SU-DHL-6 (cell line): ENCODE measurements at regions not wholly inside any gene's neighbourhood (a gene's known extent, or its start where the extent isn't known, plus 50 kb on each side); places are given as distances from the start of the nearest gene placed in this dataset.

Source experiments
- H2AFZ ChIP-seq: fragments of 200-600 bp; sonication (generic); 2 replicates; pipeline ENCODE4 v1.6.1; 2014; ENCODE audit warnings: low read depth, mild to moderate bottlenecking, moderate library complexity, mixed read lengths, antibody characterized with exemption, low read length; ENCODE audit not compliant: severe bottlenecking
- H3F3A ChIP-seq: fragments of 200-600 bp; shearing (Covaris generic); 2 replicates; pipeline ENCODE4 v1.6.0; 2016; ENCODE audit warnings: antibody characterized with exemption, mild to moderate bottlenecking; ENCODE audit not compliant: insufficient read depth
- H3K27ac ChIP-seq: fragments of 200-600 bp; sonication (generic); 2 replicates; pipeline ENCODE4 v1.5.1; 2016; ENCODE audit warnings: low read depth, mild to moderate bottlenecking, low read length, moderate library complexity, mixed read lengths
- H3K27me3 ChIP-seq: fragments of 200-600 bp; sonication (generic), shearing (Covaris generic); 2 replicates; pipeline ENCODE4 v1.6.0; 2014; ENCODE audit warnings: mild to moderate bottlenecking, low read length
- H3K36me3 ChIP-seq: fragments of 200-600 bp; sonication (generic); 2 replicates; pipeline ENCODE4 v1.6.1; 2014; ENCODE audit warnings: mild to moderate bottlenecking, low read length, mixed read lengths
- H3K4me2 ChIP-seq: fragments of 300-600, 200-600 bp; shearing (Covaris generic), sonication (generic); 2 replicates; pipeline ENCODE4 v1.6.0; 2014; ENCODE audit warnings: low read length, low read depth, mild to moderate bottlenecking; ENCODE audit not compliant: poor library complexity, severe bottlenecking
- H3K4me3 ChIP-seq: fragments of 200-600 bp; sonication (generic); 2 replicates; pipeline ENCODE4 v1.5.1; 2014; ENCODE audit warnings: antibody characterized with exemption, low read length, mild to moderate bottlenecking, mixed read lengths; ENCODE audit not compliant: insufficient read depth, poor library complexity, severe bottlenecking
- H3K79me2 ChIP-seq: fragments of 200-600 bp; sonication (generic); 2 replicates; pipeline ENCODE4 v1.6.1; 2014; ENCODE audit warnings: mild to moderate bottlenecking, low read length, moderate library complexity; ENCODE audit not compliant: insufficient read depth
- H3K9ac ChIP-seq: fragments of 200-600 bp; sonication (generic); 2 replicates; pipeline ENCODE4 v1.7.0; 2014; ENCODE audit warnings: mild to moderate bottlenecking, low read length
- H3K9me2 ChIP-seq: fragments of 200-600 bp; sonication (generic); replicated peaks from 2 replicates; pipeline ENCODE4 v1.6.1; 2014; ENCODE audit warnings: low read length; ENCODE audit not compliant: insufficient read depth
- H3K9me3 ChIP-seq: fragments of 200-600 bp; sonication (generic); 2 replicates; pipeline ENCODE4 v1.6.1; 2014; ENCODE audit warnings: low read length, mixed read lengths; ENCODE audit not compliant: insufficient read depth
- H4K20me1 ChIP-seq: fragments of 200-600 bp; sonication (generic); 2 replicates; pipeline ENCODE4 v1.6.1; 2014; ENCODE audit warnings: low read depth, mild to moderate bottlenecking, antibody characterized with exemption, low read length, moderate library complexity, mixed read lengths
- CTCF ChIP-seq: fragments of 200-600 bp; sonication (generic); IDR thresholded peaks from one replicate; pipeline ENCODE4 v1.5.1; 2017; ENCODE audit warnings: antibody characterized with exemption, mild to moderate bottlenecking, low read length, moderate library complexity; ENCODE audit not compliant: insufficient read depth, poor library complexity, severe bottlenecking
- EZH2phosphoT487 ChIP-seq: fragments of 200-600 bp; sonication (generic), shearing (Covaris generic); conservative IDR thresholded peaks from 2 replicates; pipeline ENCODE4 v1.6.1; 2018; ENCODE audit warnings: mild to moderate bottlenecking, antibody characterized with exemption, low read length, moderate library complexity, mixed read lengths

GRCh38 chr15:31171731-31172130, 70.2 kb upstream of the TRPM1 start:
- H3K9me3 ChIP-seq = no peaks in the 10 kb centered on the region
- H3K36me3 ChIP-seq = no peaks in the 10 kb centered on the region
- no peak overlapping the region for H2AFZ ChIP-seq
- no peaks in the 10 kb centered on the region for H3F3A ChIP-seq
- H4K20me1 ChIP-seq = no peaks in the 10 kb centered on the region
- H3K27ac ChIP-seq = no peak overlapping the region
- H3K79me2 ChIP-seq = no peaks in the 10 kb centered on the region
- TF ChIP-seq EZH2phosphoT487 = no peak
- TF ChIP-seq CTCF = no peak
- H3K4me2 ChIP-seq = no peak overlapping the region
- H3K9ac ChIP-seq = no peak overlapping the region
- no peaks in the 10 kb centered on the region for H3K27me3 ChIP-seq
- no peak overlapping the region for H3K4me3 ChIP-seq
- H3K9me2 ChIP-seq = no peaks in the 10 kb centered on the region

- Histone ChIP-seq H3K9me2 (no peaks in the 10 kb centered on the region), H2AFZ (no peak overlapping the region), H3K4me2 (no peak overlapping the region), H3K27ac (no peak overlapping the region), H3K9me3 (no peaks in the 10 kb centered on the region), H3K79me2 (no peaks in the 10 kb centered on the region), H3K4me3 (no peak overlapping the region), H4K20me1 (no peaks in the 10 kb centered on the region), H3K9ac (no peak overlapping the region), H3K36me3 (no peaks in the 10 kb centered on the region), H3K27me3 (no peaks in the 10 kb centered on the region), H3F3A (no peaks in the 10 kb centered on the region)
- TF ChIP-seq CTCF = no peak
- no peak for TF ChIP-seq EZH2phosphoT487
Measured at GRCh38 chr15:31172606-31173005, 71.1 kb upstream of the TRPM1 start.

GRCh38 chr15:31173790-31174450, 72.4 kb upstream of the TRPM1 start:
- Histone ChIP-seq H3K27ac (no peak overlapping the region), H3K79me2 (no peaks in the 10 kb centered on the region), H3F3A (no peaks in the 10 kb centered on the region), H3K27me3 (no peaks in the 10 kb centered on the region), H2AFZ (no peak overlapping the region), H3K36me3 (no peaks in the 10 kb centered on the region), H3K4me3 (no peak overlapping the region), H3K4me2 (no peak overlapping the region), H3K9ac (no peak overlapping the region), H4K20me1 (no peaks in the 10 kb centered on the region), H3K9me2 (no peaks in the 10 kb centered on the region), H3K9me3 (no peaks in the 10 kb centered on the region)
- TF ChIP-seq EZH2phosphoT487 (no peak), CTCF (no peak)
